PC-3 (cell line): ENCODE measurements at regions not wholly inside any gene's neighbourhood (a gene's known extent, or its start where the extent isn't known, plus 50 kb on each side); places are given as distances from the start of the nearest gene placed in this dataset.

Source experiments
- EZH2 ChIP-seq: fragments of 300-600 bp; sonication (generic); IDR thresholded peaks from one replicate; pipeline ENCODE4 v1.6.1; 2017; ENCODE audit warnings: antibody characterized with exemption, mild to moderate bottlenecking, low read length; ENCODE audit not compliant: unreplicated experiment
- EZH2phosphoT487 ChIP-seq: fragments of 300-600 bp; sonication (generic); IDR thresholded peaks from 2 replicates; pipeline ENCODE4 v1.6.1; 2018; ENCODE audit warnings: mild to moderate bottlenecking, antibody characterized with exemption, low read length, borderline replicate concordance
- TF ChIP-seq, protein P1 (sequence below): fragments of 300-600 bp; sonication (generic); conservative IDR thresholded peaks from 2 replicates; pipeline ENCODE4 v1.5.1; 2017; ENCODE audit warnings: antibody characterized with exemption, low read depth, mild to moderate bottlenecking, low read length

DNA sequence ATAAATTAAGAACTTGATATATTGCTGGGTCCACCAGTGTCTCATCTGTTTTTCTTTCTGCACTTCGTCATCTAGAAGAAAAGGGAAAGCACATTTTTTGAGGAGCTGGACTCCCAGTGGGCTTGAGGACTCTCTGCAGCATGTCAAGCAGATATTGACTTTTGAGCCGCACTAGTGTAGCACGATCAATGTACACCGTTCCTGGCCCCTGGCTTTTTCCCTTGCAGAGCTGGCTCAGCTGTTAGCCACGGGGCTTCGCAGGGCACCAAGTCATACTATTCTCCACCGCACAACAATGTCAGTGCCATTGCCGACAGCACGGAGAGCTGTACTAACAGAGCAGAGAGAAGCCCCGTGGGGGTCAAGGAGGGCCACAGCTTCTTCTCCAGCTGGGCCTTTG is 235.4 kb upstream of the HABP2 start:
- TF ChIP-seq, protein P1, sequence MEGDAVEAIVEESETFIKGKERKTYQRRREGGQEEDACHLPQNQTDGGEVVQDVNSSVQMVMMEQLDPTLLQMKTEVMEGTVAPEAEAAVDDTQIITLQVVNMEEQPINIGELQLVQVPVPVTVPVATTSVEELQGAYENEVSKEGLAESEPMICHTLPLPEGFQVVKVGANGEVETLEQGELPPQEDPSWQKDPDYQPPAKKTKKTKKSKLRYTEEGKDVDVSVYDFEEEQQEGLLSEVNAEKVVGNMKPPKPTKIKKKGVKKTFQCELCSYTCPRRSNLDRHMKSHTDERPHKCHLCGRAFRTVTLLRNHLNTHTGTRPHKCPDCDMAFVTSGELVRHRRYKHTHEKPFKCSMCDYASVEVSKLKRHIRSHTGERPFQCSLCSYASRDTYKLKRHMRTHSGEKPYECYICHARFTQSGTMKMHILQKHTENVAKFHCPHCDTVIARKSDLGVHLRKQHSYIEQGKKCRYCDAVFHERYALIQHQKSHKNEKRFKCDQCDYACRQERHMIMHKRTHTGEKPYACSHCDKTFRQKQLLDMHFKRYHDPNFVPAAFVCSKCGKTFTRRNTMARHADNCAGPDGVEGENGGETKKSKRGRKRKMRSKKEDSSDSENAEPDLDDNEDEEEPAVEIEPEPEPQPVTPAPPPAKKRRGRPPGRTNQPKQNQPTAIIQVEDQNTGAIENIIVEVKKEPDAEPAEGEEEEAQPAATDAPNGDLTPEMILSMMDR = no peak
- TF ChIP-seq EZH2 (no peak), EZH2phosphoT487 (no peak)
